Uterus (tissue), 2 donors: ENCODE measurements at regions not wholly inside any gene's neighbourhood (a gene's known extent, or its start where the extent isn't known, plus 50 kb on each side); places are given as distances from the start of the nearest gene placed in this dataset.

Experiments
- POLR2A ChIP-seq, 2 donors: fragments of 450-650 bp; IDR thresholded peaks; one replicate each; pipeline ENCODE4 v1.6.1; 2016; ENCODE audit warnings: antibody characterized with exemption in 2 of 2, mild to moderate bottlenecking in 1 of 2, moderate library complexity in 1 of 2
- TF ChIP-seq, protein P1 (sequence below), 4 experiments: fragments of 200-600 bp in 2 of 4; fragments of 450-650 bp in 2 of 4; sonication (generic) in 2 of 4; IDR thresholded peaks; one replicate each; pipeline ENCODE4 v1.5.1; 2016 to 2019; ENCODE audit warnings: antibody characterized with exemption in 4 of 4, mild to moderate bottlenecking in 2 of 4, moderate library complexity in 1 of 4

DNA sequence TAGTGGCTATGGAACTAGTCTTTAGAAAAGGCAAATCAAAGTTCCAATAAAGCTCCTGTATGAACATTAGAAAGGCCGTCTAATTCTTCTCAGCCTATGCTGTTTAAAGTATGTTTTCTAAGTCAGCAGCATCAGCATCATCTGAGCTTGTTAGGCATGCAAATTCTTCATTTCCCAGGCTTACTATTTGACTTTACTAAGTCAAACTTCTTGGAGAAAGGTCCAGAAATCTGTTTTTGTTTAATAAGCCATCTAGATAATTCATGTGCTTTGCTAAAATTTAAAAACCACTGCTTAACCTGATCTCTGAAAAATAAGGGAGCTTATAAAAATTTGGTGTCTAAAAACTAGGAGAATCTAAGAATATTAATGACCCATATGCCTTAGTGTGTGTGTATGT, 200.2 kb upstream of the SGCD start:
- TF ChIP-seq, protein P1, sequence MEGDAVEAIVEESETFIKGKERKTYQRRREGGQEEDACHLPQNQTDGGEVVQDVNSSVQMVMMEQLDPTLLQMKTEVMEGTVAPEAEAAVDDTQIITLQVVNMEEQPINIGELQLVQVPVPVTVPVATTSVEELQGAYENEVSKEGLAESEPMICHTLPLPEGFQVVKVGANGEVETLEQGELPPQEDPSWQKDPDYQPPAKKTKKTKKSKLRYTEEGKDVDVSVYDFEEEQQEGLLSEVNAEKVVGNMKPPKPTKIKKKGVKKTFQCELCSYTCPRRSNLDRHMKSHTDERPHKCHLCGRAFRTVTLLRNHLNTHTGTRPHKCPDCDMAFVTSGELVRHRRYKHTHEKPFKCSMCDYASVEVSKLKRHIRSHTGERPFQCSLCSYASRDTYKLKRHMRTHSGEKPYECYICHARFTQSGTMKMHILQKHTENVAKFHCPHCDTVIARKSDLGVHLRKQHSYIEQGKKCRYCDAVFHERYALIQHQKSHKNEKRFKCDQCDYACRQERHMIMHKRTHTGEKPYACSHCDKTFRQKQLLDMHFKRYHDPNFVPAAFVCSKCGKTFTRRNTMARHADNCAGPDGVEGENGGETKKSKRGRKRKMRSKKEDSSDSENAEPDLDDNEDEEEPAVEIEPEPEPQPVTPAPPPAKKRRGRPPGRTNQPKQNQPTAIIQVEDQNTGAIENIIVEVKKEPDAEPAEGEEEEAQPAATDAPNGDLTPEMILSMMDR (IDR thresholded peaks at IDR 0.05) = no peak
- no peak for TF ChIP-seq POLR2A (IDR thresholded peaks at IDR 0.05)
